NB4 (cell line): ENCODE measurements at regions not wholly inside any gene's neighbourhood (a gene's known extent, or its start where the extent isn't known, plus 50 kb on each side); places are given as distances from the start of the nearest gene placed in this dataset.

ENCODE experiments used
- DNase-seq: peaks from one replicate; pipeline ENCODE4 v3.0.0; 2010; ENCODE audit warnings: low read depth
- H3K4me3 ChIP-seq: one replicate; pipeline ENCODE4 v1.5.1; 2011; ENCODE audit warnings: mild to moderate bottlenecking, low read depth, low read length, moderate library complexity
- CTCF ChIP-seq: IDR thresholded peaks from one replicate; pipeline ENCODE4 v1.5.1; 2012; ENCODE audit warnings: low read depth, low read length
- MYC ChIP-seq: IDR thresholded peaks from 2 replicates; pipeline ENCODE4 v1.6.1; 2011; ENCODE audit warnings: low read depth, low read length
- POLR2A ChIP-seq: IDR thresholded peaks from 2 replicates; pipeline ENCODE4 v1.6.1; 2011; ENCODE audit warnings: mild to moderate bottlenecking; ENCODE audit not compliant: insufficient read length; ENCODE audit errors: extremely low read depth
- TF ChIP-seq, protein P1 (sequence below): IDR thresholded peaks from 2 replicates; pipeline ENCODE4 v1.6.1; 2011; ENCODE audit warnings: low read depth, low read length

GRCh38 chr14:22213120-22213519, 375.9 kb downstream of the DAD1 start:
- TF ChIP-seq CTCF = no peak
- no peak for TF ChIP-seq POLR2A
- TF ChIP-seq, protein P1, sequence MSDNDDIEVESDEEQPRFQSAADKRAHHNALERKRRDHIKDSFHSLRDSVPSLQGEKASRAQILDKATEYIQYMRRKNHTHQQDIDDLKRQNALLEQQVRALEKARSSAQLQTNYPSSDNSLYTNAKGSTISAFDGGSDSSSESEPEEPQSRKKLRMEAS = no peak
- TF ChIP-seq MYC = no peak
- no peak overlapping the region for H3K4me3 ChIP-seq
- peak; percentile 43 for DNase-seq

- no peak for DNase-seq
- TF ChIP-seq MYC (no peak), POLR2A (no peak), CTCF (no peak)
- TF ChIP-seq, protein P1 = no peak
- no peak overlapping the region for H3K4me3 ChIP-seq
These were observed 378.1 kb downstream of the DAD1 start for GRCh38 chr14:22210906-22211305.

DNA sequence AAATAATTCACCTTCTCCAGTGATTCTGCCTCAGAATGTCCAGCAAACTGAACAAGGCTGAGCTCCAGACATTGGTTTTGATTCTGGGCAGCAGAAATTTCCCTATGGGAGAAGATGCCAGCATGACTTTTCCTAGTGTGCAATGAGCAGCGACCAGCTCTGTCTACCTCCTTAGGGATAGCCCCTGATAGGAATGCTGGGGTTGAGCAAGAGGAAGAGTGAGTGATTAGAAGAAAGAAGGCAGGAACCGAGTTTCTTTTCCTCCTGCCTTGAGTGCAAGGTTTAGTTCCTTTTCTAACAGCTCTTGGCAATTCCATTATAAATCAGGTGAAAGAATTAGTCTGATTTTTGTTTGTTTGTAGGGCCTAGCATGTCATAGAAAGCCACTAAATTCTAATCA, 379.0 kb downstream of the DAD1 start:
- TF ChIP-seq MYC = no peak
- no peak for TF ChIP-seq POLR2A
- no peak for TF ChIP-seq CTCF
- TF ChIP-seq, protein P1 = no peak

GRCh38 chr14:22203036-22203435, 386.0 kb downstream of the DAD1 start:
- no peak overlapping the region for H3K4me3 ChIP-seq
- TF ChIP-seq POLR2A (no peak), MYC (no peak), CTCF (no peak)
- TF ChIP-seq, protein P1 = no peak
- no peak for DNase-seq

More for the DNA sequence above, 379.0 kb downstream of the DAD1 start:
- no peak for DNase-seq
- H3K4me3 ChIP-seq = no peak overlapping the region

DNA sequence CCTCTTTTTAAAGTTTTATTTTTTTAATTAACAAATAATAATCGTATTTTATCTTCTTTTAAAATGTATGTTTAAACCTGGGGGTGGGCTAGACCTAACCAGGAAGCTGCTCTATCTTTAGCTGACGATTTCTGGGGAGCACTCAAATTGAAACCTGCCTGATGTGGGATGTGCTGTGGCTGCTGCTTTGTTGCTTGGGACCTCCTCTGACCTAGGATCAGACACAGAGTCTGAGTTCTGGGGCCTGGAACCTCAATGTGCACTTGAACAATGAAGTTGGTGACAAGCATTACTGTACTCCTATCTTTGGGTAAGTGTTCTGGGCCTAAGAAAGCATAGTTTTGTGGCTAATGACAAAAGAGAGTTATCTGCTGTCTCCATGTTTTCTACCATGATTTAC, 386.7 kb downstream of the DAD1 start:
- TF ChIP-seq POLR2A = no peak
- TF ChIP-seq MYC = no peak
- TF ChIP-seq, protein P1 = no peak
- no peak for TF ChIP-seq CTCF
- no peak overlapping the region for H3K4me3 ChIP-seq

More for the DNA sequence above, 386.7 kb downstream of the DAD1 start:
- DNase-seq = no peak
